GM19238 (cell line): ENCODE measurements at regions not wholly inside any gene's neighbourhood (a gene's known extent, or its start where the extent isn't known, plus 50 kb on each side); places are given as distances from the start of the nearest gene placed in this dataset.

ENCODE experiments used
- DNase-seq: peaks from one replicate; pipeline ENCODE4 v3.0.0; 2011; ENCODE audit warnings: low spot score; ENCODE audit not compliant: insufficient read length

- no peak for DNase-seq
Measured at GRCh38 chr10:3355536-3355935, 183.0 kb upstream of the PITRM1 start.

- DNase-seq = no peak
Measured at GRCh38 chr10:3354174-3354900, 181.8 kb upstream of the PITRM1 start.

- no peak for DNase-seq
Measured at GRCh38 chr10:3353235-3353634, 180.7 kb upstream of the PITRM1 start.

- no peak for DNase-seq
Measured at GRCh38 chr10:3350617-3351258, 178.2 kb upstream of the PITRM1 start.

GRCh38 chr10:3350205-3350604 is 177.6 kb upstream of the PITRM1 start:
- DNase-seq = no peak

GRCh38 chr10:3348564-3348963 is 176.0 kb upstream of the PITRM1 start:
- no peak for DNase-seq

- DNase-seq = no peak
Measured at GRCh38 chr10:3347413-3348182, 175.0 kb upstream of the PITRM1 start.

- no peak for DNase-seq
Measured at GRCh38 chr10:3346851-3347250, 174.3 kb upstream of the PITRM1 start.

- no peak for DNase-seq
Measured at GRCh38 chr10:3342771-3343170, 170.2 kb upstream of the PITRM1 start.

GRCh38 chr10:3340127-3340730 is 167.6 kb upstream of the PITRM1 start:
- DNase-seq = no peak

GRCh38 chr10:3339531-3339950 is 167.0 kb upstream of the PITRM1 start:
- DNase-seq = no peak

GRCh38 chr10:3339121-3339520 is 166.5 kb upstream of the PITRM1 start:
- no peak for DNase-seq

- DNase-seq = no peak
Measured at GRCh38 chr10:3337741-3338140, 165.2 kb upstream of the PITRM1 start.

- no peak for DNase-seq
Measured at GRCh38 chr10:3336673-3337293, 164.2 kb upstream of the PITRM1 start.

GRCh38 chr10:3333426-3333825 is 160.8 kb upstream of the PITRM1 start:
- DNase-seq = no peak

GRCh38 chr10:3331690-3332230 is 159.2 kb upstream of the PITRM1 start:
- no peak for DNase-seq

GRCh38 chr10:3331187-3331586 is 158.6 kb upstream of the PITRM1 start:
- no peak for DNase-seq

- no peak for DNase-seq
Measured at GRCh38 chr10:3330663-3331062, 158.1 kb upstream of the PITRM1 start.

GRCh38 chr10:3325954-3326750 is 153.6 kb upstream of the PITRM1 start:
- DNase-seq = no peak

GRCh38 chr10:3324612-3325038 is 152.0 kb upstream of the PITRM1 start:
- no peak for DNase-seq
